Activated T-cell treated with anti-CD3 and anti-CD28 coated beads for 4 hours (primary cell): ENCODE measurements at regions not wholly inside any gene's neighbourhood (a gene's known extent, or its start where the extent isn't known, plus 50 kb on each side); places are given as distances from the start of the nearest gene placed in this dataset.

Experiments used
- DNase-seq: peaks from one replicate; pipeline ENCODE4 v3.0.0-alpha.2; 2020

GRCh38 chr10:47237316-47238260 is 62.4 kb upstream of the GDF10 start:
- DNase-seq, result no peak

GRCh38 chr10:47238331-47239095 is 61.5 kb upstream of the GDF10 start:
- DNase-seq, result no peak

- no peak for DNase-seq
Measured at GRCh38 chr10:47239211-47239610, 60.8 kb upstream of the GDF10 start.

DNA sequence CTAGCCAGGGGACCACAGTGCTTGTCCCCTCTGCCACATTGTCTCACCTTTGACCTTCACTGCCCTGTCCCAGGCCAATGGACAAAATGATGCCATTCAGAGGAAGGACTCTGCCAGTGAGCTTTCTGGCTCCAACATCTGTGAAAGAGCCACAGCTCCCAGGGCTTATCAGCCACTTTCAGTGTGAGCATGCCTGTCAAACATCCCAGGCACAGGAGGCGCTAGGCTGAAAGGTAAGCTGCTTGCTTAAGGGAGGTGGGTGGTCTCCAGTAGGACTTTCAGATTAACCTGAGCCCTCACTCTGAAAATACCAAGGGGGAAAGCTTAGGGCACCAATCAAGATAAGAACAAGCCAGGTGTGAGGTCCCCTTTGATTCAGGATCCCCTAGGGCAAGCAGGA is 59.8 kb upstream of the GDF10 start:
- no peak for DNase-seq

DNA sequence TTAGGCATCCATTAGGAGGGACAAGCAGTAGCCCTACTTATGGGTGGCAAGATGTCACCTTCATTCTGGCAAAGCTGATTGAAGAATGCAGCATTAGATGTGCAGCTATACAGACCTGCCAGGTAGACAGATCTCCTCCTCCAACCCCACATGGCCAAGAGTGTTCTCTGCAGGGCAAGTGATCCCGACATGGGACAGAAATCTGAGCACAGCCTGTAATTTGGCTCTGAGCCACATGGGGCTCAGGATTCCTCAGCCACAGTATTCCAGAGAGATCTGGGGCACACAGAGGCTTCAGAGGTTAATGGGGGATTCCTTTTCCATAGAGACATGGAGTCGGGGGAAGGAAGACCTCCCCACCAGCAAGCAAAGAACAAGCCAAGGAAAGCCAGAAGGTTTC is 58.7 kb upstream of the GDF10 start:
- DNase-seq, result no peak

- no peak for DNase-seq
Measured at GRCh38 chr10:47241946-47242867, 57.8 kb upstream of the GDF10 start.

- DNase-seq, result no peak
Measured at GRCh38 chr10:47243356-47243755, 56.6 kb upstream of the GDF10 start.

- DNase-seq, result no peak
Measured at GRCh38 chr10:47243791-47244190, 56.2 kb upstream of the GDF10 start.

DNA sequence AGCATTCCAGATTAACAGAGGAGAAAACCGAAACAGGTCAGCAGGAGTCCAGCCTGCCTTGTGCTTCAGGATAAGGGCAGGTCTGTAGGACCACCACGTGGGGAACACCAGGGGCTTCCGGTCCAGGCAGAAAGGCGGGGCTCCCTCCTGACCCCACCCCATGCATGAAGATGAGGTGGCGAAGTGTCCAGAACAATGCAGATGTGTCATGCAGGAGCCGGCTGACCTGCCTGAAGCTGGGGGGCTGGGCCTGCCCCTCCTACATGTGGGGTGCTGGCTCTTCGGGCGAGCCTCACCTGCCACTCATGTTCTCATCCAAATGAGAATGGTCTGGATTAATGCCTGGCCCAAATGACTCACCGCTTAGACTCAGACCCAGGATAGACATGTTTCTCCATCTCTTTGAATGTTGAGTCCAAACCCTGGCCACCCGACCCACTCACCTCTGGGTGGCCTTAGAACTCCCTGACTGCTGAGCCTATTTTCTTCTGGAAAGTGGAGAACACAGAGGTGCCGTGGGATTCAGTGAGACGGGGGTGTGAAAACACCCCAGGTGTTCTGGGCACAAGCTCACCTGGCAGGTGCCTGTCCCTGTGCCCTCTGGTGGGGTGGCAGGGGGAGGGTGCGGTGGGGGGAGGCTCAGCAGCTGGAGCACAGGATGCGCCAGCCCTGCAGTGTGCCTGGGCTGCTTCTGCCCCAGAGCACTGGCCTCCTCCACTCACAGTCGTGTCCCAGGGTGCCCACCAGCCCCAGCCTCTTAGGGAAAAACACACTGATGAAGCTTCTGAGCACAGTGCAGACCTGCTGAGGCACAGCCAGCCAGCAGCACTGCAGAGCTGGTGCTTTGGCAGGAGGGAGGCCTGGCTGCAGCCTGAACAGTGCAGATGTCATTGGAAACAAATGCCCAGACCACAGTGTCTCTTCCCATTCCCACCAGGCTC is 55.2 kb upstream of the GDF10 start:
- no peak for DNase-seq

DNA sequence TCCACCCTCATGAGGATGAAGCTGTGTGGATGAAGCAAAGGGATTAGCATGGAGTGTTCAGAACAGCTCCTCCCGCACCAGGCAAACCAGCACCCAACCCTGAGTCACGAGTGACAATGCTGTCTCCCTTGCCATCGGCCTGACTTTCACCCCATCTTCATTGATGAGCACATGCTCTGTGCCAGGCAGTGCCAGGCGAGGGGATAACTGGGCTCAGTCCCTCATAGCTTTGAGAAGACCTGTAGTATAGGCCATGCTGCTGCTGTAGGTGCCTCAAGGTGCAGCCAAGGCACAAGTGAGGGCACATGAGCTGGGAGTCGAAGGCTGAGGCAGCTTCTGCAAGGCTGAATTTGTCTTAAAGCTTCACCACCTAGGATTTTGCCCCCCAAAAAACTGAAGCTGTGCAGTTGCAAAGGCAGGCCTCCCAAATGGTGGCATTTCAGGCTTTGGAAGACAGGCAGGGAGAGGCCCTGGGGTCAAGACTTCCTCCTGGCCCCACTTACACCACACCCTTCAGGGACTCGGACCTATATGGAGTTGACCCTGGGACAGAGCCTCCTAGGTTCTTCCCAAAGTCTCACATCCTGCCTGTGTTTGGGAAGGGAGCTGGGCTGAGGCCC is 54.2 kb upstream of the GDF10 start:
- DNase-seq, result no peak

DNA sequence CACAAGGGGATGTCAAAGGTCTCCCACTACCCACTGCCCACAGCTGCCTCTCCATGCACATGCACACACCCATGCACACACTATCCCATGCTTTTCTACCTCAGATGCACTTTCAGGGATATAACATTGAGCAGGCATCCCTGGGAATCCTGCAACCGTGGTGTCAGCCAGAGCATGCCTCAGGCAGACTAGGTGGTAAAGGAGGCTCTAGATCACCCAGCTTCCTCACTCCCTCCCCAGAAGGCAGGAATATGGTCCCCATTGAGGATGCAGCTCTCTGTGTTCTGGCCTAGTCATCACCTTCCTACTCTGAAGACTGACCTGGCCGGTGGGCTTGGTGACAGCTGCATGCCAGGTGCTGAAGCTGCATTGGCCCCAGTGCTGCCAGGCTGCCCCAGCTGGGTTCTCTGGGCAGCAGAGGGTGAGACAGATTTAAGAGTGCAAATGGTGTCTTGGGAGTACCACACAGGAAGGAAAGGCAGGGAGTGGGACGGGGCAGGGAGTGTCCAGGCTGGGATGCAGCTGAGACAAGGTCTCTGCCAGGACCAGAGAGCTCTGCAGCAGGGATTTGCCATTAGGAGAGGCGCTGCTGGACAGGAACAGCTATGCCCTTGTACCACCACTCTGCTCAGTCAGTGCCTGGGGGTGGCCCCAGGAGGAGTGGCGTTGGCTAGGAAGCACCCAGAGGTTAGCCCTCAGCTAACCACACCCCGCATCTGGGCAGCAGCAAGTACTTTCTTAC is 53.4 kb upstream of the GDF10 start:
- DNase-seq, result no peak

- DNase-seq, result no peak
Measured at GRCh38 chr10:47247148-47248059, 52.6 kb upstream of the GDF10 start.

GRCh38 chr10:47248386-47249090 is 51.5 kb upstream of the GDF10 start:
- no peak for DNase-seq

DNA sequence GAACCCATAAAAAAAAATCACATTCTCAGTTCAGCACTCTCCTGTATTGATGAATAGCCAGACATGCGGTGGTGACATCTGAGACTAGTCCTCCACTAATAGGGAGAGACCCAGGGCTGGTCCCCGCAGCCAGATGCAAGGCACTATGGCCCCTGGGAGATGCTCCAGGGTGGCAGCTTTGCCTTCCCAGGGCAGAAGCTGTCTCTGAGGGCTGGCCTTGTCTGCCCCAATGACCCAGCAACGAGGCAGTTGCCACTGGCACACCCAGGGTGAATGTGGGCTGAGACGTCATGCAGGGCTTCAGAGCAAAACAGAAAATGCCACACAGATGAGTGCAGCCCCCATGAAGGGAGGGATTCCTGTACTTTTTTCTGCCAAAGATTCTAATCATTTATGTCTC is 50.1 kb upstream of the GDF10 start:
- no peak for DNase-seq
